GM18511 (cell line): ENCODE measurements at regions not wholly inside any gene's neighbourhood (a gene's known extent, or its start where the extent isn't known, plus 50 kb on each side); places are given as distances from the start of the nearest gene placed in this dataset.
"Not testable (repeated sequence)": the region's sequence is repeated elsewhere in the genome, so short reads cannot be mapped to it uniquely, and the experiment has no call there.

Experiments used
- ATAC-seq: cut with Tn5 transposase; IDR thresholded peaks from one replicate; pipeline ENCODE4 v1.9.1; 2021; ENCODE audit warnings: mild to moderate bottlenecking, moderate library complexity; ENCODE audit not compliant: unreplicated experiment

- ATAC-seq: no peak
Measured at GRCh38 chr7:22066522-22066921, 120.8 kb upstream of the CDCA7L start.

- ATAC-seq: no peak
Measured at GRCh38 chr7:22064816-22065215, 119.1 kb upstream of the CDCA7L start.

GRCh38 chr7:22061775-22062174, 116.1 kb upstream of the CDCA7L start:
- no peak for ATAC-seq

GRCh38 chr7:22060863-22061262, 115.2 kb upstream of the CDCA7L start:
- no peak for ATAC-seq

- ATAC-seq: no peak
Measured at GRCh38 chr7:22060197-22060596, 114.5 kb upstream of the CDCA7L start.

- no peak for ATAC-seq
Measured at GRCh38 chr7:22055226-22055625, 109.5 kb upstream of the CDCA7L start.

GRCh38 chr7:22052674-22053365, 107.1 kb upstream of the CDCA7L start:
- no peak for ATAC-seq

- no peak for ATAC-seq
Measured at GRCh38 chr7:22051886-22052673, 106.4 kb upstream of the CDCA7L start.

- no peak for ATAC-seq
Measured at GRCh38 chr7:22049766-22050500, 104.2 kb upstream of the CDCA7L start.

- ATAC-seq: no peak
Measured at GRCh38 chr7:22043367-22043766, 97.7 kb upstream of the CDCA7L start.

- ATAC-seq: no peak
Measured at GRCh38 chr7:22040923-22041595, 95.4 kb upstream of the CDCA7L start.

GRCh38 chr7:22039670-22040069, 94.0 kb upstream of the CDCA7L start:
- ATAC-seq: no peak

GRCh38 chr7:22032356-22032755, 86.7 kb upstream of the CDCA7L start:
- not testable (repeated sequence) for ATAC-seq

GRCh38 chr7:22028656-22029055, 83.0 kb upstream of the CDCA7L start:
- ATAC-seq: not testable (repeated sequence)

GRCh38 chr7:22027475-22027874, 81.8 kb upstream of the CDCA7L start:
- ATAC-seq: no peak

- ATAC-seq: no peak
Measured at GRCh38 chr7:22025983-22026382, 80.3 kb upstream of the CDCA7L start.

- no peak for ATAC-seq
Measured at GRCh38 chr7:22025075-22025474, 79.4 kb upstream of the CDCA7L start.

- ATAC-seq: no peak
Measured at GRCh38 chr7:22019931-22020330, 74.2 kb upstream of the CDCA7L start.

GRCh38 chr7:22016507-22016906, 70.8 kb upstream of the CDCA7L start:
- peak; percentile 75 for ATAC-seq

GRCh38 chr7:22013711-22014110, 68.0 kb upstream of the CDCA7L start:
- ATAC-seq: no peak

- ATAC-seq: no peak
Measured at GRCh38 chr7:22008683-22009082, 63.0 kb upstream of the CDCA7L start.
